HepG2 (cell line): ENCODE measurements at regions not wholly inside any gene's neighbourhood (a gene's known extent, or its start where the extent isn't known, plus 50 kb on each side); places are given as distances from the start of the nearest gene placed in this dataset.

Experiments used
- ATAC-seq: fragments of 200-7000 bp; cut with Tn5 transposase; 3 replicates; pipeline ENCODE4 v1.9.1; 2020; ENCODE audit warnings: mild to moderate bottlenecking, moderate library complexity
- BruUV-seq: library from RNA; stranded (reverse); fragments of 400-500 nt; replicated peaks from 2 replicates; lab custom pipeline; 2021; lab: Mats Ljungman, UMichigan
- CTCF ChIA-PET: fragments of 300-600 bp; formaldehyde crosslinking; extraction: SDS; loops from one replicate; lab custom pipeline; 2021; ENCODE audit warnings: low total read pairs, inconsistent platforms, low intra/inter-chr PET ratio; lab: Yijun Ruan, JAX
- POLR2A ChIA-PET: fragments of 350-600 bp; sonication (Branson Sonifier 250); formaldehyde crosslinking; loops from one replicate; lab custom pipeline; 2020; ENCODE audit warnings: antibody characterized with exemption, inconsistent platforms; lab: Yijun Ruan, JAX
- DNase-seq: peaks from one replicate; pipeline ENCODE4 v3.0.0-alpha.2; 2015; ENCODE audit warnings: low spot score
- FAIRE-seq: peaks from 3 replicates; lab custom pipeline; 2011; peaks lifted over from hg19 to GRCh38; lab: Jason Lieb, UNC
- H2AFZ ChIP-seq: one replicate; pipeline ENCODE4 v1.6.1; 2011; ENCODE audit warnings: low read length, inconsistent platforms
- H3K27ac ChIP-seq: fragments of 300-600 bp; 3 replicates; pipeline ENCODE4 v1.8.0; 2011; ENCODE audit warnings: mixed run types, mild to moderate bottlenecking, mixed read lengths, low read length, inconsistent platforms; ENCODE audit not compliant: insufficient read depth; ENCODE audit errors: extremely low read length
- H3K27me3 ChIP-seq, 2 experiments: fragments of 200-600 bp in 1 of 2; 2 replicates in 1 of 2; 3 replicates in 1 of 2; pipeline versions ENCODE4 v1.6.0 to v1.8.0; 2011; ENCODE audit warnings: low read length in 2 of 2, mild to moderate bottlenecking in 2 of 2, moderate library complexity in 2 of 2, inconsistent platforms in 1 of 2; ENCODE audit not compliant: insufficient read depth in 2 of 2, control insufficient read depth in 1 of 2
- H3K36me3 ChIP-seq, 2 experiments: fragments of 200-600 bp in 1 of 2; replicated peaks in 1 of 2; 2 replicates in 1 of 2; 3 replicates in 1 of 2; pipeline versions ENCODE4 v1.5.1 to v1.8.0; 2011; ENCODE audit warnings: low read length in 2 of 2, inconsistent platforms in 1 of 2; ENCODE audit not compliant: insufficient read depth in 2 of 2, control insufficient read depth in 1 of 2
- H3K4me1 ChIP-seq: 2 replicates; pipeline ENCODE4 v1.5.1; 2012; ENCODE audit warnings: low read length, inconsistent platforms; ENCODE audit not compliant: insufficient read depth
- H3K4me2 ChIP-seq: 2 replicates; pipeline ENCODE4 v1.6.0; 2011; ENCODE audit warnings: low read depth, low read length, inconsistent platforms
- H3K4me3 ChIP-seq, 3 experiments: fragments of 200-600 bp in 1 of 3; sonication (generic), shearing (Covaris generic) in 1 of 3; replicated peaks in 1 of 3; 2 replicates each; pipeline ENCODE4 v1.5.1; 2011 to 2016; ENCODE audit warnings: low read length in 3 of 3, inconsistent platforms in 2 of 3, low read depth in 2 of 3, mild to moderate bottlenecking in 2 of 3, control low read depth in 1 of 3, mixed read lengths in 1 of 3; ENCODE audit not compliant: insufficient read depth in 1 of 3
- H3K79me2 ChIP-seq: one replicate; pipeline ENCODE4 v1.6.1; 2011; ENCODE audit warnings: low read length, inconsistent platforms; ENCODE audit not compliant: insufficient read depth
- H3K9ac ChIP-seq: 2 replicates; pipeline ENCODE4 v1.6.0; 2011; ENCODE audit warnings: mild to moderate bottlenecking, low read depth, low read length, inconsistent platforms; ENCODE audit not compliant: insufficient read depth
- H3K9me3 ChIP-seq: 2 replicates; pipeline ENCODE4 v1.5.1; 2012; ENCODE audit warnings: mild to moderate bottlenecking, low read length
- H4K20me1 ChIP-seq: 2 replicates; pipeline ENCODE4 v1.6.0; 2011; ENCODE audit warnings: inconsistent platforms, mild to moderate bottlenecking, low read length, moderate library complexity; ENCODE audit not compliant: insufficient read depth
- CREB1 ChIP-seq, 2 experiments: fragments of 450-650 bp in 1 of 2; IDR thresholded peaks; 2 replicates each; pipeline ENCODE4 v1.6.1; 2016 to 2017; ENCODE audit warnings: control low read depth in 1 of 2, mild to moderate bottlenecking in 1 of 2, missing compliant biosample characterization in 1 of 2, missing genetic modification characterization in 1 of 2
- ISX ChIP-seq: sonication (generic); formaldehyde crosslinking; conservative IDR thresholded peaks from 2 replicates; pipeline ENCODE4 v1.5.0; 2020; ENCODE audit warnings: missing genetic modification reagents
- RXRA ChIP-seq: sonication (generic); formaldehyde crosslinking; IDR thresholded peaks from 2 replicates; pipeline ENCODE4 v1.5.1; 2020; ENCODE audit warnings: missing genetic modification reagents
- SALL2 ChIP-seq: sonication (generic); formaldehyde crosslinking; IDR thresholded peaks from 2 replicates; pipeline ENCODE4 v1.8.1; 2023; ENCODE audit warnings: mild to moderate bottlenecking, missing genetic modification reagents, inconsistent platforms
- ZBTB8A ChIP-seq: sonication (generic); formaldehyde crosslinking; IDR thresholded peaks from 2 replicates; pipeline ENCODE4 v1.4.0; 2020; ENCODE audit warnings: mild to moderate bottlenecking, low read depth, missing genetic modification reagents, borderline replicate concordance
- ZNF333 ChIP-seq: sonication (generic); formaldehyde crosslinking; IDR thresholded peaks from 2 replicates; pipeline ENCODE4 v1.4.0; 2020; ENCODE audit warnings: mild to moderate bottlenecking, missing genetic modification reagents, borderline replicate concordance
- ZNF343 ChIP-seq: sonication (generic); formaldehyde crosslinking; IDR thresholded peaks from 2 replicates; pipeline ENCODE4 v1.4.0; 2020; ENCODE audit warnings: mild to moderate bottlenecking, missing genetic modification reagents
- ZNF672 ChIP-seq: sonication (generic); formaldehyde crosslinking; IDR thresholded peaks from 2 replicates; pipeline ENCODE4 v1.8.1; 2022; ENCODE audit warnings: missing genetic modification reagents
- WGBS: methylation state at CpG from one replicate; pipeline ENCODE4 v1.1.6; 2017; ENCODE audit warnings: low lambda C conversion rate; 5-methylcytosine and 5-hydroxymethylcytosine counted together
- in situ Hi-C: cut with HindIII; loops from 2 replicates; pipeline ENCODE4 v1.10.0; 2017; ENCODE audit warnings: low pct_unique_long_range_greater_than_20kb; ENCODE audit not compliant: extremely low pct_ligation_motif_present
- intact Hi-C: fragments of 100-400 bp; cut with micrococcal nuclease; formaldehyde crosslinking; loops from one replicate; pipeline ENCODE4 v1.10.0; 2022; ENCODE audit not compliant: unreplicated experiment
- TF ChIP-seq, protein P1 (sequence below), 2 experiments: fragments of 450-650 bp in 1 of 2; sonication (generic) in 1 of 2; formaldehyde crosslinking in 1 of 2; IDR thresholded peaks; 2 replicates each; pipeline versions ENCODE4 v1.6.1 to v1.8.0; 2016 to 2022; ENCODE audit warnings: antibody characterized with exemption in 1 of 2, mild to moderate bottlenecking in 1 of 2, missing genetic modification reagents in 1 of 2
- TF ChIP-seq, protein P2 (sequence below): sonication (generic); formaldehyde crosslinking; IDR thresholded peaks from 2 replicates; pipeline ENCODE4 v1.8.1; 2022; ENCODE audit warnings: low read depth, mild to moderate bottlenecking, missing genetic modification reagents
- TF ChIP-seq, protein P3 (sequence below): IDR thresholded peaks from 2 replicates; pipeline ENCODE4 v1.6.1; 2016; ENCODE audit warnings: low read depth

DNA sequence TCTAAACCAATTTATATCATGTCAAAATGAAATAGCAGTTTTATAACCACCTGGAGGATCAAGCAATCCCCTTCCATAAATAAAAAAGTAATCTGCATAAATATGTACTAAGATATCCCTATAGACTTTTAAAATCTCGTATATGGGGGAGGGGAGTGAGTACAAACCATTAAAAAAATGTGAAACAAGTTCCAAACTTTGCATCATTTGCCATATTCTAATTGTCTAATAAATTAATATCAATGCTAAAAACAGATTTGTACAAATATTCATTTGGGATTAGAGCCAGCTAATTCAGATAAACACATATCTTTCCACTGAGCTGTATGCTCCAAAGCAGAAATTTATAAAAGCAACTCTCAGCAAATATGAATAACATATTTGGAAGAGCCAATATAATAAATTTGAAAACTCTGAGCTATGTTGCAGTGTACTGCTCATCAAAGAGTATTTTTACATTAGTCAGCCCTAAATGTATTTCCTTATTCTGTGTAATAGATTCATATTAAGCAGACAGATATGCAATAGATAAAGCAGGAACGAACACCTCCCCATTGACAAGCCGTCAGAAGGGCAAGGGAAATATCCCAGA, 970.2 kb downstream of the EFNB2 start:
- POLR2A ChIA-PET: no interaction called here
- ATAC-seq: no peak
- Histone ChIP-seq H3K4me3 (no peak overlapping the region), H3K36me3 (no peaks in the 10 kb centered on the region), H3K9me3 (peaks cover 42% of the 10 kb centered on the region), H3K27me3 (no peaks in the 10 kb centered on the region), H3K79me2 (no peaks in the 10 kb centered on the region), H3K4me2 (no peak overlapping the region), H3K27ac (no peak overlapping the region), H4K20me1 (no peaks in the 10 kb centered on the region), H3K9ac (no peak overlapping the region), H2AFZ (no peak overlapping the region), H3K4me1 (no peaks in the 10 kb centered on the region)
- BruUV-seq: no TSS peak
- 0% methylated on average over 3 of the region's 3 CpGs for WGBS
- CTCF ChIA-PET: no interaction called here
- FAIRE-seq: no peak
- in situ Hi-C loops: no loop called here
- intact Hi-C loops: no loop called here
- no peak for DNase-seq
- no peak for TF ChIP-seq ISX (CRISPR knock-in tag)
- no peak for TF ChIP-seq ZNF672
- TF ChIP-seq, protein P1, sequence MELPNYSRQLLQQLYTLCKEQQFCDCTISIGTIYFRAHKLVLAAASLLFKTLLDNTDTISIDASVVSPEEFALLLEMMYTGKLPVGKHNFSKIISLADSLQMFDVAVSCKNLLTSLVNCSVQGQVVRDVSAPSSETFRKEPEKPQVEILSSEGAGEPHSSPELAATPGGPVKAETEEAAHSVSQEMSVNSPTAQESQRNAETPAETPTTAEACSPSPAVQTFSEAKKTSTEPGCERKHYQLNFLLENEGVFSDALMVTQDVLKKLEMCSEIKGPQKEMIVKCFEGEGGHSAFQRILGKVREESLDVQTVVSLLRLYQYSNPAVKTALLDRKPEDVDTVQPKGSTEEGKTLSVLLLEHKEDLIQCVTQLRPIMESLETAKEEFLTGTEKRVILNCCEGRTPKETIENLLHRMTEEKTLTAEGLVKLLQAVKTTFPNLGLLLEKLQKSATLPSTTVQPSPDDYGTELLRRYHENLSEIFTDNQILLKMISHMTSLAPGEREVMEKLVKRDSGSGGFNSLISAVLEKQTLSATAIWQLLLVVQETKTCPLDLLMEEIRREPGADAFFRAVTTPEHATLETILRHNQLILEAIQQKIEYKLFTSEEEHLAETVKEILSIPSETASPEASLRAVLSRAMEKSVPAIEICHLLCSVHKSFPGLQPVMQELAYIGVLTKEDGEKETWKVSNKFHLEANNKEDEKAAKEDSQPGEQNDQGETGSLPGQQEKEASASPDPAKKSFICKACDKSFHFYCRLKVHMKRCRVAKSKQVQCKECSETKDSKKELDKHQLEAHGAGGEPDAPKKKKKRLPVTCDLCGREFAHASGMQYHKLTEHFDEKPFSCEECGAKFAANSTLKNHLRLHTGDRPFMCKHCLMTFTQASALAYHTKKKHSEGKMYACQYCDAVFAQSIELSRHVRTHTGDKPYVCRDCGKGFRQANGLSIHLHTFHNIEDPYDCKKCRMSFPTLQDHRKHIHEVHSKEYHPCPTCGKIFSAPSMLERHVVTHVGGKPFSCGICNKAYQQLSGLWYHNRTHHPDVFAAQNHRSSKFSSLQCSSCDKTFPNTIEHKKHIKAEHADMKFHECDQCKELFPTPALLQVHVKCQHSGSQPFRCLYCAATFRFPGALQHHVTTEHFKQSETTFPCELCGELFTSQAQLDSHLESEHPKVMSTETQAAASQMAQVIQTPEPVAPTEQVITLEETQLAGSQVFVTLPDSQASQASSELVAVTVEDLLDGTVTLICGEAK (IDR thresholded peaks at IDR 0.05): no peak
- TF ChIP-seq, protein P1 (CRISPR knock-in tag; IDR thresholded peaks at IDR 0.05): no peak
- TF ChIP-seq RXRA (CRISPR knock-in tag): no peak
- TF ChIP-seq CREB1 (IDR thresholded peaks at IDR 0.05): no peak
- no peak for TF ChIP-seq CREB1 (CRISPR knock-in tag; IDR thresholded peaks at IDR 0.05)
- TF ChIP-seq, protein P2, sequence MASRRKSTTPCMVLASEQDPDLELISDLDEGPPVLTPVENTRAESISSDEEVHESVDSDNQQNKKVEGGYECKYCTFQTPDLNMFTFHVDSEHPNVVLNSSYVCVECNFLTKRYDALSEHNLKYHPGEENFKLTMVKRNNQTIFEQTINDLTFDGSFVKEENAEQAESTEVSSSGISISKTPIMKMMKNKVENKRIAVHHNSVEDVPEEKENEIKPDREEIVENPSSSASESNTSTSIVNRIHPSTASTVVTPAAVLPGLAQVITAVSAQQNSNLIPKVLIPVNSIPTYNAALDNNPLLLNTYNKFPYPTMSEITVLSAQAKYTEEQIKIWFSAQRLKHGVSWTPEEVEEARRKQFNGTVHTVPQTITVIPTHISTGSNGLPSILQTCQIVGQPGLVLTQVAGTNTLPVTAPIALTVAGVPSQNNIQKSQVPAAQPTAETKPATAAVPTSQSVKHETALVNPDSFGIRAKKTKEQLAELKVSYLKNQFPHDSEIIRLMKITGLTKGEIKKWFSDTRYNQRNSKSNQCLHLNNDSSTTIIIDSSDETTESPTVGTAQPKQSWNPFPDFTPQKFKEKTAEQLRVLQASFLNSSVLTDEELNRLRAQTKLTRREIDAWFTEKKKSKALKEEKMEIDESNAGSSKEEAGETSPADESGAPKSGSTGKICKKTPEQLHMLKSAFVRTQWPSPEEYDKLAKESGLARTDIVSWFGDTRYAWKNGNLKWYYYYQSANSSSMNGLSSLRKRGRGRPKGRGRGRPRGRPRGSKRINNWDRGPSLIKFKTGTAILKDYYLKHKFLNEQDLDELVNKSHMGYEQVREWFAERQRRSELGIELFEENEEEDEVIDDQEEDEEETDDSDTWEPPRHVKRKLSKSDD (CRISPR knock-in tag): no peak
- TF ChIP-seq ZBTB8A (CRISPR knock-in tag): no peak
- TF ChIP-seq ZNF343 (CRISPR knock-in tag): no peak
- TF ChIP-seq ZNF333 (CRISPR knock-in tag): no peak
- TF ChIP-seq, protein P3, sequence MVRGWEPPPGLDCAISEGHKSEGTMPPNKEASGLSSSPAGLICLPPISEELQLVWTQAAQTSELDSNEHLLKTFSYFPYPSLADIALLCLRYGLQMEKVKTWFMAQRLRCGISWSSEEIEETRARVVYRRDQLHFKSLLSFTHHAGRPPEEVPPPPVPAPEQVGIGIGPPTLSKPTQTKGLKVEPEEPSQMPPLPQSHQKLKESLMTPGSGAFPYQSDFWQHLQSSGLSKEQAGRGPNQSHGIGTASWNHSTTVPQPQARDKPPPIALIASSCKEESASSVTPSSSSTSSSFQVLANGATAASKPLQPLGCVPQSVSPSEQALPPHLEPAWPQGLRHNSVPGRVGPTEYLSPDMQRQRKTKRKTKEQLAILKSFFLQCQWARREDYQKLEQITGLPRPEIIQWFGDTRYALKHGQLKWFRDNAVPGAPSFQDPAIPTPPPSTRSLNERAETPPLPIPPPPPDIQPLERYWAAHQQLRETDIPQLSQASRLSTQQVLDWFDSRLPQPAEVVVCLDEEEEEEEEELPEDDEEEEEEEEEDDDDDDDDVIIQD (CRISPR knock-in tag): no peak
- TF ChIP-seq SALL2 (CRISPR knock-in tag): no peak
